H1 (cell line): ENCODE measurements at regions not wholly inside any gene's neighbourhood (a gene's known extent, or its start where the extent isn't known, plus 50 kb on each side); places are given as distances from the start of the nearest gene placed in this dataset.

Experiments used
- CTCF ChIA-PET: fragments of 300-600 bp; sonication (Branson Sonifier 250); formaldehyde crosslinking; loops from one replicate; lab custom pipeline; 2021; ENCODE audit not compliant: partially characterized antibody; lab: Charles Lee
- POLR2A ChIA-PET: fragments of 300-600 bp; sonication (Branson Sonifier 250); formaldehyde crosslinking; loops from one replicate; lab custom pipeline; 2021; ENCODE audit warnings: inconsistent platforms; ENCODE audit not compliant: partially characterized antibody; lab: Charles Lee
- DNase-seq, 2 experiments: peaks; one replicate each; pipeline versions ENCODE4 v3.0.0 to v3.0.0-alpha.2; 2010 to 2022; ENCODE audit warnings: low spot score in 2 of 2, low read depth in 1 of 2, mixed read lengths in 1 of 2
- FAIRE-seq: peaks from 2 replicates; lab custom pipeline; 2011; peaks lifted over from hg19 to GRCh38; lab: Jason Lieb, UNC
- H2AFZ ChIP-seq: 2 replicates; pipeline ENCODE4 v1.8.1; 2012; ENCODE audit warnings: low read length, inconsistent platforms
- H2AK5ac ChIP-seq: 2 replicates; pipeline ENCODE4 v1.6.1; 2013; ENCODE audit warnings: low read depth, low read length
- H2BK120ac ChIP-seq: replicated peaks from 2 replicates; pipeline ENCODE3; 2013; ENCODE audit warnings: low read depth, low read length, inconsistent platforms
- H2BK12ac ChIP-seq: 2 replicates; pipeline ENCODE4 v1.6.1; 2013; ENCODE audit warnings: low read depth, low read length
- H2BK15ac ChIP-seq: 2 replicates; pipeline ENCODE4 v1.6.1; 2013; ENCODE audit warnings: low read length
- H2BK20ac ChIP-seq: 2 replicates; pipeline ENCODE4 v1.6.1; 2013; ENCODE audit warnings: low read length
- H2BK5ac ChIP-seq: 2 replicates; pipeline ENCODE4 v1.6.1; 2013; ENCODE audit warnings: low read depth, low read length
- H3K14ac ChIP-seq: 2 replicates; pipeline ENCODE4 v1.6.1; 2013; ENCODE audit warnings: inconsistent platforms; ENCODE audit not compliant: insufficient read length
- H3K18ac ChIP-seq: 2 replicates; pipeline ENCODE4 v1.6.1; 2013; ENCODE audit warnings: low read length; ENCODE audit errors: extremely low read depth
- H3K23ac ChIP-seq: 2 replicates; pipeline ENCODE4 v1.6.1; 2013; ENCODE audit warnings: inconsistent platforms; ENCODE audit not compliant: insufficient read length
- H3K23me2 ChIP-seq: 2 replicates; pipeline ENCODE4 v1.6.1; 2013; ENCODE audit warnings: low read depth, low read length
- H3K27ac ChIP-seq: 2 replicates; pipeline ENCODE4 v1.6.1; 2011; ENCODE audit warnings: low read depth, low read length, inconsistent platforms
- H3K27me3 ChIP-seq, 4 experiments: replicated peaks in 1 of 4; 1 replicate in 1 of 4; 2 replicates in 3 of 4; pipeline versions ENCODE4 v1.6.1 to v1.8.1; 2011 to 2013; ENCODE audit warnings: low read length in 3 of 4, mild to moderate bottlenecking in 3 of 4, inconsistent platforms in 2 of 4, mixed read lengths in 2 of 4, moderate library complexity in 1 of 4; ENCODE audit not compliant: control insufficient read depth in 3 of 4, insufficient read depth in 3 of 4; ENCODE audit errors: extremely low read depth in 1 of 4
- H3K36me3 ChIP-seq, 4 experiments: 2 replicates each; pipeline versions ENCODE4 v1.6.1 to v1.8.1; 2011 to 2013; ENCODE audit warnings: mild to moderate bottlenecking in 4 of 4, low read length in 3 of 4, moderate library complexity in 2 of 4, control low read depth in 1 of 4, inconsistent platforms in 1 of 4; ENCODE audit not compliant: insufficient read depth in 4 of 4, control insufficient read depth in 2 of 4
- H3K4ac ChIP-seq: replicated peaks from 2 replicates; pipeline ENCODE3; 2013; ENCODE audit warnings: low read length, low read depth, mixed read lengths, inconsistent platforms; ENCODE audit not compliant: insufficient read length
- H3K4me1 ChIP-seq, 4 experiments: replicated peaks in 1 of 4; 1 replicate in 1 of 4; 2 replicates in 3 of 4; pipeline versions ENCODE4 v1.6.1 to v1.8.1; 2011 to 2013; ENCODE audit warnings: low read length in 3 of 4, inconsistent platforms in 2 of 4, mixed read lengths in 1 of 4; ENCODE audit not compliant: insufficient read depth in 4 of 4, control insufficient read depth in 3 of 4
- H3K4me2 ChIP-seq, 2 experiments: 2 replicates each; pipeline versions ENCODE4 v1.6.1 to v1.8.1; 2011 to 2013; ENCODE audit warnings: low read depth in 2 of 2, low read length in 2 of 2, control low read depth in 1 of 2, inconsistent platforms in 1 of 2, mild to moderate bottlenecking in 1 of 2; ENCODE audit not compliant: insufficient read depth in 1 of 2
- H3K4me3 ChIP-seq, 4 experiments: fragments of 200-600, 300-600 bp in 1 of 4; sonication (generic), shearing (Covaris generic), sonication (Bioruptor Twin) in 1 of 4; 2 replicates each; pipeline versions ENCODE4 v1.5.1 to v1.8.1; 2011 to 2016; ENCODE audit warnings: low read length in 4 of 4, low read depth in 3 of 4, control low read depth in 2 of 4, inconsistent platforms in 2 of 4, mild to moderate bottlenecking in 2 of 4, mixed read lengths in 1 of 4, moderate library complexity in 1 of 4; ENCODE audit not compliant: insufficient read depth in 2 of 4; ENCODE audit errors: extremely low read depth in 1 of 4
- H3K56ac ChIP-seq: replicated peaks from 2 replicates; pipeline ENCODE3; 2013; ENCODE audit warnings: low read depth, mild to moderate bottlenecking, mixed read lengths, low read length, inconsistent platforms; ENCODE audit not compliant: insufficient read length
- H3K79me1 ChIP-seq: 2 replicates; pipeline ENCODE4 v1.6.1; 2013; ENCODE audit warnings: low read depth, low read length, control low read depth
- H3K79me2 ChIP-seq, 2 experiments: 2 replicates each; pipeline versions ENCODE4 v1.6.1 to v1.8.1; 2012 to 2013; ENCODE audit warnings: low read length in 2 of 2, mild to moderate bottlenecking in 2 of 2, inconsistent platforms in 1 of 2; ENCODE audit not compliant: insufficient read depth in 2 of 2, control insufficient read depth in 1 of 2
- H3K9ac ChIP-seq, 4 experiments: replicated peaks in 1 of 4; 1 replicate in 1 of 4; 2 replicates in 3 of 4; pipeline versions ENCODE4 v1.6.1 to v1.8.1; 2011 to 2013; ENCODE audit warnings: low read depth in 3 of 4, low read length in 3 of 4, control low read depth in 2 of 4, mild to moderate bottlenecking in 2 of 4, moderate library complexity in 2 of 4, inconsistent platforms in 1 of 4; ENCODE audit errors: extremely low read depth in 1 of 4
- H3K9me3 ChIP-seq, 2 experiments: 2 replicates each; pipeline versions ENCODE4 v1.6.1 to v1.8.1; 2012 to 2013; ENCODE audit warnings: mild to moderate bottlenecking in 2 of 2, moderate library complexity in 2 of 2, control low read depth in 1 of 2, inconsistent platforms in 1 of 2, low read depth in 1 of 2, low read length in 1 of 2, mixed read lengths in 1 of 2; ENCODE audit not compliant: insufficient read depth in 2 of 2
- H4K20me1 ChIP-seq, 2 experiments: replicated peaks in 1 of 2; 2 replicates each; pipeline versions ENCODE3 to v1.8.1; 2011 to 2013; ENCODE audit warnings: inconsistent platforms in 2 of 2, low read length in 2 of 2, mild to moderate bottlenecking in 1 of 2; ENCODE audit not compliant: insufficient read depth in 2 of 2, control insufficient read depth in 1 of 2
- H4K5ac ChIP-seq: 2 replicates; pipeline ENCODE4 v1.6.1; 2013; ENCODE audit warnings: low read length, low read depth, mixed read lengths, inconsistent platforms; ENCODE audit not compliant: insufficient read length
- H4K8ac ChIP-seq: 2 replicates; pipeline ENCODE4 v1.8.0; 2013; ENCODE audit warnings: mild to moderate bottlenecking, moderate library complexity, low read length, inconsistent platforms; ENCODE audit not compliant: insufficient read depth; ENCODE audit errors: extremely low read depth
- H4K91ac ChIP-seq: replicated peaks from 2 replicates; pipeline ENCODE3; 2013; ENCODE audit warnings: low read length, mixed read lengths, inconsistent platforms; ENCODE audit not compliant: insufficient read length
- CHD2 ChIP-seq: IDR thresholded peaks from 2 replicates; pipeline ENCODE4 v1.6.1; 2012; ENCODE audit warnings: low read length, improper control_type of control experiment
- CREB1 ChIP-seq: IDR thresholded peaks from 2 replicates; pipeline ENCODE4 v1.6.1; 2012; ENCODE audit warnings: inconsistent platforms
- EP300 ChIP-seq, 2 experiments: IDR thresholded peaks; 1 replicate in 1 of 2; 2 replicates in 1 of 2; pipeline ENCODE4 v1.6.1; 2011 to 2012; ENCODE audit warnings: low read depth in 2 of 2, low read length in 2 of 2, mild to moderate bottlenecking in 2 of 2, borderline replicate concordance in 1 of 2, inconsistent platforms in 1 of 2, moderate library complexity in 1 of 2
- EZH2 ChIP-seq: fragments of 200-600 bp; sonication (generic); IDR thresholded peaks from 2 replicates; pipeline ENCODE4 v1.7.1; 2012; ENCODE audit warnings: low read depth, mild to moderate bottlenecking, moderate library complexity, low read length, inconsistent platforms; ENCODE audit not compliant: severe bottlenecking
- GTF2F1 ChIP-seq: IDR thresholded peaks from 2 replicates; pipeline ENCODE4 v1.6.1; 2012; ENCODE audit warnings: low read depth, low read length, improper control_type of control experiment, borderline replicate concordance
- HDAC2 ChIP-seq, 2 experiments: fragments of 300-600 bp in 1 of 2; sonication (generic) in 1 of 2; IDR thresholded peaks; 2 replicates each; pipeline ENCODE4 v1.6.1; 2011 to 2012; ENCODE audit warnings: low read depth in 2 of 2, low read length in 2 of 2, mild to moderate bottlenecking in 2 of 2, moderate library complexity in 2 of 2, borderline replicate concordance in 1 of 2, inconsistent platforms in 1 of 2
- HDAC6 ChIP-seq: IDR thresholded peaks from one replicate; pipeline ENCODE4 v1.7.1; 2012; ENCODE audit warnings: low read depth, mild to moderate bottlenecking, inconsistent platforms, low read length, moderate library complexity
- JUND ChIP-seq: IDR thresholded peaks from 2 replicates; pipeline ENCODE4 v1.6.1; 2011; ENCODE audit warnings: mild to moderate bottlenecking, improper control_type of control experiment, low read length
- POLR2A ChIP-seq, 2 experiments: IDR thresholded peaks; 1 replicate in 1 of 2; 2 replicates in 1 of 2; pipeline ENCODE4 v1.6.1; 2011; ENCODE audit warnings: low read depth in 2 of 2, low read length in 2 of 2, mild to moderate bottlenecking in 2 of 2; ENCODE audit errors: control extremely low read depth in 1 of 2
- RBBP5 ChIP-seq: IDR thresholded peaks from 2 replicates; pipeline ENCODE4 v1.7.1; 2012; ENCODE audit warnings: low read depth, mild to moderate bottlenecking, inconsistent platforms, low read length, moderate library complexity, borderline replicate concordance
- RXRA ChIP-seq: IDR thresholded peaks from 2 replicates; pipeline ENCODE4 v1.6.1; 2011; ENCODE audit warnings: low read depth, mild to moderate bottlenecking, low read length, moderate library complexity; ENCODE audit not compliant: insufficient read depth
- TAF7 ChIP-seq: optimal IDR thresholded peaks from 2 replicates; pipeline ENCODE3; 2011; ENCODE audit warnings: low read depth, mild to moderate bottlenecking, inconsistent platforms, low read length, moderate library complexity, borderline replicate concordance
- TBP ChIP-seq: IDR thresholded peaks from 2 replicates; pipeline ENCODE4 v1.6.1; 2011; ENCODE audit warnings: low read depth, low read length, improper control_type of control experiment
- WGBS, 2 experiments: shearing (Covaris generic) in 1 of 2; methylation state at CpG; one replicate each; pipeline versions ENCODE4 v1.1.6 to v1.1.7; 2013 to 2015; ENCODE audit warnings: low lambda C conversion rate in 2 of 2, mixed read lengths in 2 of 2, inconsistent platforms in 1 of 2, low coverage in 1 of 2, missing lambda C conversion rate in 1 of 2; ENCODE audit not compliant: insufficient replicate concordance in 2 of 2, insufficient coverage in 1 of 2, insufficient read length in 1 of 2; ENCODE audit errors: extremely low coverage in 1 of 2, missing lambda C conversion rate in 1 of 2; 5-methylcytosine and 5-hydroxymethylcytosine counted together
- TF ChIP-seq, protein P1 (sequence below): IDR thresholded peaks from 2 replicates; pipeline ENCODE4 v1.6.1; 2011; ENCODE audit warnings: low read depth, mild to moderate bottlenecking, low read length; ENCODE audit not compliant: insufficient read depth

DNA sequence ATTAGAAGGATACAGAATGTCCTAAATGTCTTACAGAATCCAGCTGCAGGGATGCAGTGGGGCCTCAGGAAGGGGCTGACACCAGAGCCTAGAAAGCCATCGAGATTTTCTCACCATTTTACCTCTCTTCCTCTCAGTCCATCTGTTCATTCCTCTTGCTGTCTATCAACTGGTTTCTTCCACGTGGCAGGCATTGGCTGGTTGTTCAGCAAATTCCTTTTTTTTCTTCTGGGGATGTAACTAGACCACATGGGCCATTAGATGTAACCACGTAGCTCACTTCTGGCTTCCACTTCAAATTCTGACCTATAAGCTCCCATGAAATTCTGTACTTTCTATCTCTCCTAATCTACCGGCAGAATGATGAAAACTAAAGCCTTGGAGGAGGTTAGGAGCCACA, 93.6 kb upstream of the MTAP start:
- no peak overlapping the region for H4K8ac ChIP-seq
- no peaks in the 10 kb centered on the region for H3K36me3 ChIP-seq
- ChIA-PET POLR2A (no interaction called here), CTCF (interaction anchor here (0.6 to 3.5 kb wide), 52 partner anchors 8 to 1354 kb away, joined by 3 to 18 read pairs (median 4); no protein-coding TSS in a partner anchor)
- H3K9me3 ChIP-seq: no peaks in the 10 kb centered on the region
- no peak overlapping the region for H2AK5ac ChIP-seq
- H3K4me2 ChIP-seq: no peak overlapping the region
- H2AFZ ChIP-seq: no peak overlapping the region
- H3K23ac ChIP-seq: no peak overlapping the region
- H3K23me2 ChIP-seq: no peaks in the 10 kb centered on the region
- H3K9ac ChIP-seq: no peak overlapping the region
- H3K56ac ChIP-seq: no peak overlapping the region
- H3K4me1 ChIP-seq: no peaks in the 10 kb centered on the region
- H3K14ac ChIP-seq: no peak overlapping the region
- H3K79me2 ChIP-seq: no peaks in the 10 kb centered on the region
- no peak overlapping the region for H3K27ac ChIP-seq
- H3K18ac ChIP-seq: no peak overlapping the region
- no peak overlapping the region for H2BK12ac ChIP-seq
- no peaks in the 10 kb centered on the region for H4K20me1 ChIP-seq
- no peak overlapping the region for H3K4ac ChIP-seq
- DNase-seq (no peak), FAIRE-seq (no peak)
- H2BK15ac ChIP-seq: no peak overlapping the region
- H4K5ac ChIP-seq: no peak overlapping the region
- WGBS, 2 experiments: 83% methylated on average over 4 of the region's 4 CpGs; no CpG with 5 or more reads in 1 of the 2 experiments
- TF ChIP-seq HDAC2 (IDR thresholded peaks at IDR 0.05; ENCODE audit: borderline replicate concordance in 1 of 2, low read depth in 2 of 2, low read length in 2 of 2): no peak
- no peak for TF ChIP-seq CREB1
- no peak for TF ChIP-seq JUND
- TF ChIP-seq EP300 (IDR thresholded peaks at IDR 0.05; ENCODE audit: borderline replicate concordance in 1 of 2, low read depth in 2 of 2, low read length in 2 of 2): no peak
- no peak for TF ChIP-seq RXRA
- TF ChIP-seq, protein P1, sequence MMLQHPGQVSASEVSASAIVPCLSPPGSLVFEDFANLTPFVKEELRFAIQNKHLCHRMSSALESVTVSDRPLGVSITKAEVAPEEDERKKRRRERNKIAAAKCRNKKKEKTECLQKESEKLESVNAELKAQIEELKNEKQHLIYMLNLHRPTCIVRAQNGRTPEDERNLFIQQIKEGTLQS: no peak
- TF ChIP-seq TBP: no peak
- no peak for TF ChIP-seq EZH2
- no peak for TF ChIP-seq RBBP5
- TF ChIP-seq POLR2A (IDR thresholded peaks at IDR 0.05; ENCODE audit: control extremely low read depth in 1 of 2, low read depth in 2 of 2, low read length in 2 of 2): no peak
- TF ChIP-seq GTF2F1: no peak
- TF ChIP-seq TAF7: no peak
- TF ChIP-seq CHD2: no peak
- TF ChIP-seq HDAC6: no peak
- no peak overlapping the region for H2BK5ac ChIP-seq
- no peak overlapping the region for H2BK120ac ChIP-seq
- H3K79me1 ChIP-seq: no peaks in the 10 kb centered on the region
- H3K27me3 ChIP-seq: no peaks in the 10 kb centered on the region
- H2BK20ac ChIP-seq: no peak overlapping the region
- no peak overlapping the region for H3K4me3 ChIP-seq
- H4K91ac ChIP-seq: no peak overlapping the region
